ENCODE measurements at regions not wholly inside any gene's neighbourhood (a gene's known extent, or its start where the extent isn't known, plus 50 kb on each side); places are given as distances from the start of the nearest gene placed in this dataset.
"Not testable (repeated sequence)": the region's sequence is repeated elsewhere in the genome, so short reads cannot be mapped to it uniquely, and the experiment has no call there.

- not testable (repeated sequence) for TF ChIP-seq ZFX (IDR thresholded peaks at IDR 0.05); CTCF (conservative IDR thresholded peaks at IDR 0.05)
Observed at GRCh38 chr2:240243049-240243448, 102.6 kb upstream of the OTOS start.

Measured in C4-2B (cell line).